ENCODE measurements at regions not wholly inside any gene's neighbourhood (a gene's known extent, or its start where the extent isn't known, plus 50 kb on each side); places are given as distances from the start of the nearest gene placed in this dataset.

- DNase-seq: no peak
Measured at GRCh38 chr7:32262315-32262714, 192.1 kb upstream of the PDE1C start.

GRCh38 chr7:32259931-32260596, 189.9 kb upstream of the PDE1C start:
- DNase-seq: peak; percentile 9

- no peak for DNase-seq
Measured at GRCh38 chr7:32258265-32258664, 188.1 kb upstream of the PDE1C start.

- no peak for DNase-seq
Measured at GRCh38 chr7:32257621-32258020, 187.4 kb upstream of the PDE1C start.

GRCh38 chr7:32256811-32257210, 186.6 kb upstream of the PDE1C start:
- DNase-seq: no peak

GRCh38 chr7:32256376-32256775, 186.2 kb upstream of the PDE1C start:
- no peak for DNase-seq

- no peak for DNase-seq
Measured at GRCh38 chr7:32255036-32255435, 184.8 kb upstream of the PDE1C start.

GRCh38 chr7:32253299-32253698, 183.1 kb upstream of the PDE1C start:
- no peak for DNase-seq

GRCh38 chr7:32251659-32252058, 181.5 kb upstream of the PDE1C start:
- no peak for DNase-seq

GRCh38 chr7:32250471-32251260, 180.5 kb upstream of the PDE1C start:
- no peak for DNase-seq

- DNase-seq: no peak
Measured at GRCh38 chr7:32250003-32250402, 179.8 kb upstream of the PDE1C start.

- DNase-seq: no peak
Measured at GRCh38 chr7:32248522-32248921, 178.3 kb upstream of the PDE1C start.

- DNase-seq: no peak
Measured at GRCh38 chr7:32244806-32245345, 174.7 kb upstream of the PDE1C start.

- no peak for DNase-seq
Measured at GRCh38 chr7:32243687-32244290, 173.6 kb upstream of the PDE1C start.

- no peak for DNase-seq
Measured at GRCh38 chr7:32242436-32242835, 172.2 kb upstream of the PDE1C start.

- no peak for DNase-seq
Measured at GRCh38 chr7:32241636-32242035, 171.4 kb upstream of the PDE1C start.

GRCh38 chr7:32239764-32240163, 169.6 kb upstream of the PDE1C start:
- DNase-seq: no peak

- DNase-seq: no peak
Measured at GRCh38 chr7:32228601-32229000, 158.4 kb upstream of the PDE1C start.

- DNase-seq: no peak
Measured at GRCh38 chr7:32227746-32228145, 157.5 kb upstream of the PDE1C start.

GRCh38 chr7:32224276-32224675, 154.1 kb upstream of the PDE1C start:
- no peak for DNase-seq

GRCh38 chr7:32223721-32224120, 153.5 kb upstream of the PDE1C start:
- DNase-seq: no peak

GRCh38 chr7:32223071-32223650, 153.0 kb upstream of the PDE1C start:
- DNase-seq: no peak

GRCh38 chr7:32222251-32222900, 152.2 kb upstream of the PDE1C start:
- DNase-seq: no peak
